ENCODE measurements at regions not wholly inside any gene's neighbourhood (a gene's known extent, or its start where the extent isn't known, plus 50 kb on each side); places are given as distances from the start of the nearest gene placed in this dataset.

- Histone ChIP-seq H3K36me3 (no peaks in the 10 kb centered on the region), H3K4me1 (ENCODE audit: insufficient read depth) (no peaks in the 10 kb centered on the region), H3K9me3 (no peaks in the 10 kb centered on the region), H3K27ac (no peak overlapping the region), H3K27me3 (no peaks in the 10 kb centered on the region), H3K4me3 (no peak overlapping the region)
- 59 to 73% (median 60%) methylated on average over 8 of the region's 8 CpGs for WGBS, 3 donors
- no peak for DNase-seq
- no peak for TF ChIP-seq EP300 (IDR thresholded peaks at IDR 0.05)
- no peak for TF ChIP-seq POLR2A (IDR thresholded peaks at IDR 0.05)
- no peak for TF ChIP-seq CTCF (IDR thresholded peaks at IDR 0.05)
- intact Hi-C loops (cut with DNase I), result no loop called here
Observed at GRCh38 chr10:9613338-9614075, 1404.2 kb upstream of the CELF2 start.

GRCh38 chr10:9615189-9615588 lies 1402.5 kb upstream of the CELF2 start:
- WGBS, 3 donors, result 74 to 86% (median 74%) methylated on average over 3 of the region's 3 CpGs
- no peaks in the 10 kb centered on the region for H3K36me3 ChIP-seq
- H3K27me3 ChIP-seq, result no peaks in the 10 kb centered on the region
- H3K27ac ChIP-seq, result no peak overlapping the region
- intact Hi-C loops (cut with DNase I), result no loop called here
- H3K4me1 ChIP-seq (ENCODE audit: insufficient read depth), result no peaks in the 10 kb centered on the region
- H3K4me3 ChIP-seq, result no peak overlapping the region
- TF ChIP-seq CTCF (IDR thresholded peaks at IDR 0.05), result no peak
- TF ChIP-seq POLR2A (IDR thresholded peaks at IDR 0.05), result no peak
- TF ChIP-seq EP300 (IDR thresholded peaks at IDR 0.05), result no peak
- DNase-seq, result no peak
- no peaks in the 10 kb centered on the region for H3K9me3 ChIP-seq

- no peaks in the 10 kb centered on the region for H3K4me1 ChIP-seq (ENCODE audit: insufficient read depth)
- TF ChIP-seq CTCF (IDR thresholded peaks at IDR 0.05) (no peak), EP300 (IDR thresholded peaks at IDR 0.05) (no peak), POLR2A (IDR thresholded peaks at IDR 0.05) (no peak)
- no peak overlapping the region for H3K4me3 ChIP-seq
- H3K9me3 ChIP-seq, result no peaks in the 10 kb centered on the region
- H3K27me3 ChIP-seq, result no peaks in the 10 kb centered on the region
- H3K27ac ChIP-seq, result no peak overlapping the region
- H3K36me3 ChIP-seq, result no peaks in the 10 kb centered on the region
- no peak for DNase-seq
- WGBS, 3 donors, result 53 to 68% (median 53%) methylated on average over 6 of the region's 6 CpGs
- intact Hi-C loops (cut with DNase I), result no loop called here
Observed at GRCh38 chr10:9621216-9621615, 1396.5 kb upstream of the CELF2 start.

- Histone ChIP-seq H3K27me3 (no peaks in the 10 kb centered on the region), H3K4me3 (no peak overlapping the region), H3K36me3 (no peaks in the 10 kb centered on the region), H3K27ac (no peak overlapping the region), H3K9me3 (no peaks in the 10 kb centered on the region), H3K4me1 (ENCODE audit: insufficient read depth) (no peaks in the 10 kb centered on the region)
- intact Hi-C loops (cut with DNase I), result no loop called here
- DNase-seq, result no peak
- TF ChIP-seq EP300 (IDR thresholded peaks at IDR 0.05), result no peak
Observed at GRCh38 chr10:9625304-9625703, 1392.4 kb upstream of the CELF2 start.

GRCh38 chr10:9634466-9634865 lies 1383.2 kb upstream of the CELF2 start:
- intact Hi-C loops (cut with DNase I), result no loop called here
- DNase-seq, result no peak
- no peak overlapping the region for H3K4me3 ChIP-seq
- H3K27ac ChIP-seq, result no peak overlapping the region
- no peaks in the 10 kb centered on the region for H3K4me1 ChIP-seq (ENCODE audit: insufficient read depth)
- no peaks in the 10 kb centered on the region for H3K27me3 ChIP-seq
- no peaks in the 10 kb centered on the region for H3K36me3 ChIP-seq
- TF ChIP-seq EP300 (IDR thresholded peaks at IDR 0.05) (no peak), POLR2A (IDR thresholded peaks at IDR 0.05) (no peak), CTCF (IDR thresholded peaks at IDR 0.05) (no peak)
- no peaks in the 10 kb centered on the region for H3K9me3 ChIP-seq
- WGBS, 3 donors, result 50 to 61% (median 51%) methylated on average over 3 of the region's 3 CpGs
